Astrocyte of the spinal cord (primary cell): ENCODE measurements at regions not wholly inside any gene's neighbourhood (a gene's known extent, or its start where the extent isn't known, plus 50 kb on each side); places are given as distances from the start of the nearest gene placed in this dataset.

Experiments
- DNase-seq: peaks from one replicate; pipeline ENCODE4 v3.0.0; 2011; ENCODE audit warnings: low read depth, low spot score
- H3K4me3 ChIP-seq: 2 replicates; pipeline ENCODE4 v1.5.1; 2011; ENCODE audit warnings: low read depth, mild to moderate bottlenecking, low read length, moderate library complexity
- CTCF ChIP-seq: IDR thresholded peaks from 2 replicates; pipeline ENCODE4 v1.5.1; 2012; ENCODE audit warnings: low read depth, mild to moderate bottlenecking, low read length, inconsistent platforms
- in situ Hi-C: cut with HindIII; loops from 2 replicates; pipeline ENCODE4 v1.10.0; 2017; ENCODE audit warnings: low sequenced_read_pairs

DNA sequence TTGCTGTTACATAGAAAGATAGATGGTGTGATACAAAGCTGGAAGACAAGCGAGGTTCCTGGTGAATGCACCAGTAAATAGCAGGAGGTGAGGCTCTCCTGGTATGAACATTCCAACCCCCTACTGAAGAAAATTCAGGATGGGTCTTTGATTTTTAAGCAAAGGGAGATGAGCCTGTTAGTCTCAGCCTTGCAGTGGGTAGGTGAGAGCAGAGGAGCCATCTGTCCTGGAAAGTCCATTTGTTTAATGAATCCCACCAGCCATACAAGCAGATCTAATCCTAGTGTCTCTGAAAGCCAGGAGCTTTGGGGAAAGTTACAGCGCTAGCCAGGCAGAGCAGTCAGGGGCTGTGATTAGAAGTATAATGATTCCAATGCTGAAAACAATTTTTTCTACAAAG, 234.8 kb upstream of the FOXN3 start:
- H3K4me3 ChIP-seq, result no peak overlapping the region
- TF ChIP-seq CTCF, result no peak
- DNase-seq, result no peak
- in situ Hi-C loops, result no loop called here

- in situ Hi-C loops, result no loop called here
- no peak for TF ChIP-seq CTCF
- DNase-seq, result no peak
- no peak overlapping the region for H3K4me3 ChIP-seq
Measured at GRCh38 chr14:89650077-89650978, 233.3 kb upstream of the FOXN3 start.

DNA sequence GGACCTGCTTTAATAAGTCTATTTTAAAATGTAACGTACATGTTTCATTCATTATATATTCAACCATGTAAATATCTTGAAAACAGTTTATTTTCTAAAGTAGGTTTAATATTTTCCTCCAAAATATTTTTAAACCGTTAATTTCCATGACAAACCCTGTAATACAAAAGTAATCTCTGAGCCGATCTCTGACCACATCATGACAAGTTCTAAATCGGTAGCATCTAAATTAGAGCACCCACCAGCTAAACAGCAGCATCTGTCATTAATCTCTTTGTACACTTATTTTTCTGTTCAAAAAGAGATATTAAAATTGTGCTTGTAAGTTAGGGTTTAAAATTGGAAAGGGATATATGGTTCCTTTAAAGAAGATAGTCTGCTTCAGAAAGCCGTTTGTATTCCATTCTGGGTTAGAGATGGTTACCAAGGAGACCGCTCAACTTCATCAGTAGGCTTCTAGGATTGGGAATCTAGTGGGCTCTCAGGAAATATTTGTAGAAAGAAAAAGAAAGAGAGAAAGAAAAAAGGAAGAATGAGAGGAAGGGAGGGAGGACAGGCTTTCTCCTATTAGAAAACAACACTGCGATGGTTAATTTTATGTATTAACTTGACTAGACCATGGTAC, 232.5 kb upstream of the FOXN3 start:
- TF ChIP-seq CTCF, result no peak
- H3K4me3 ChIP-seq, result no peak overlapping the region
- no peak for DNase-seq
- in situ Hi-C loops, result no loop called here

DNA sequence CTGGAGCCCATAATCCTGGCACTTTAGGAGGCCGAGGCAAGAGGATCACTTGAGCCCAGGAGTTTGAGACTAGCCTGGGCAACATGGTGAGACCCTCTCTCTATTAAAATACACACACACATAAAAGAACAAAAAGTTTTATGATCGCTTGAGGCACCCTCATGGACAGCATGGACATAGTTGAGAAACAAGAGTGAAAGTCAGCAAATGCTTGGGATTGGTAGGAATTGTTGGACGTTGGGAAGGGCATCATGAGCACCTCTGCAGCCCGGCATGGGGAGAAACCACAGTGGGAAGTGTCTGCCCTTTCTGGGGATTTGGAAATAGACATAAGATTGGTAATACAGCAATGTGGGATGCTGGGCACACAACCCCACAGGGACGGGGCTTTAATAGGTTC, 231.9 kb upstream of the FOXN3 start:
- no peak for TF ChIP-seq CTCF
- no peak overlapping the region for H3K4me3 ChIP-seq
- in situ Hi-C loops, result no loop called here
- no peak for DNase-seq

- no peak overlapping the region for H3K4me3 ChIP-seq
- TF ChIP-seq CTCF, result no peak
- in situ Hi-C loops, result no loop called here
- DNase-seq, result no peak
Measured at GRCh38 chr14:89648510-89648909, 231.5 kb upstream of the FOXN3 start.

DNA sequence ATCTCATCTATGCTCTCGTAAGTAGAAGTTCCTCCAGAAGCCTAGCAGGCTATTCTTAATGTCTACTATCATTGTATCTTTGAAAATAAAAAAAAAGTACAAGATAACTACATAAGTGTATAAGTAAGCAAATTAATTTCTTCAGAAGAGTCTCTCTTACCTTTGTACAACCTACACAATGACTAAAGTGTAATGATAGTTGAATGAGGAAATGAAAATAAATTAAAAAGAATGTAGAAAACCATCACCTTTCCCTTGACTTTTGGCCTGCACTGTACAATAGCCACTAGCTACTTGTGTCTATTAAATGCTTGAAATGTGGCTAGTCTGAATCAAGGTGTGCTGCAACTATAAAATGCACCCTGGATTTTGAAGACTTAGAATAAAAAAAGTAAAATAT, 229.9 kb upstream of the FOXN3 start:
- TF ChIP-seq CTCF, result no peak
- H3K4me3 ChIP-seq, result no peak overlapping the region
- no peak for DNase-seq
- in situ Hi-C loops, result no loop called here
